ENCODE measurements at regions not wholly inside any gene's neighbourhood (a gene's known extent, or its start where the extent isn't known, plus 50 kb on each side); places are given as distances from the start of the nearest gene placed in this dataset.
A peak's percentile ranks its signal among the peaks of the same experiment; 100 is the strongest.

GRCh38 chr2:234373481-234374149 lies 123.3 kb downstream of the ARL4C start (continued):
- TF ChIP-seq ZNF331 (CRISPR knock-in tag; IDR thresholded peaks at IDR 0.05; ENCODE audit: low read depth) (no peak), ZNF114 (CRISPR knock-in tag; IDR thresholded peaks at IDR 0.05) (no peak), NANOG (IDR thresholded peaks at IDR 0.05; ENCODE audit: borderline replicate concordance) (no peak)

- H2AFZ ChIP-seq = peak overlapping the region; percentile 87
- H3K4me3 Mint-ChIP-seq = no peak overlapping the region
- H4K20me1 ChIP-seq (replicated peaks; ENCODE audit: insufficient read depth) = no peaks in the 10 kb centered on the region
- no peaks in the 10 kb centered on the region for H3K79me2 ChIP-seq (replicated peaks; ENCODE audit: insufficient read depth)
- DNase-seq (ENCODE audit: low spot score) (no peak), ATAC-seq (no peak)
- TF ChIP-seq ZNF331 (CRISPR knock-in tag; IDR thresholded peaks at IDR 0.05; ENCODE audit: low read depth) = no peak
- no peak for TF ChIP-seq STAT1 (IDR thresholded peaks at IDR 0.05; ENCODE audit: unreplicated experiment)
- TF ChIP-seq ETS1 (IDR thresholded peaks at IDR 0.05) = no peak
- no peak for TF ChIP-seq CREB1 (CRISPR knock-in tag; IDR thresholded peaks at IDR 0.05; ENCODE audit: low read depth)
- H3K4me2 ChIP-seq = no peak overlapping the region
- H3K4me3 ChIP-seq = no peak overlapping the region
- peaks cover 5% of the 10 kb centered on the region for H3K27me3 Mint-ChIP-seq (ENCODE audit: insufficient read depth, low read depth, poor library complexity)
- no peaks in the 10 kb centered on the region for H3K36me3 ChIP-seq (ENCODE audit: insufficient read depth)
- no peak overlapping the region for H3K27ac ChIP-seq (ENCODE audit: low read depth)
- peaks cover 19% of the 10 kb centered on the region for H3K4me1 Mint-ChIP-seq
- no peaks in the 10 kb centered on the region for H3K9me3 Mint-ChIP-seq
- H3K36me3 Mint-ChIP-seq (ENCODE audit: low read depth) = no peaks in the 10 kb centered on the region
- H3K27me3 ChIP-seq (ENCODE audit: insufficient read depth) = no peaks in the 10 kb centered on the region
- H3K4me1 ChIP-seq (ENCODE audit: insufficient read depth) = peaks cover 3% of the 10 kb centered on the region
- no peaks in the 10 kb centered on the region for H3F3A ChIP-seq (replicated peaks; ENCODE audit: low read depth)
- no peaks in the 10 kb centered on the region for H3K9me2 ChIP-seq (ENCODE audit: insufficient read depth)
- H3K27ac Mint-ChIP-seq = no peak overlapping the region
Observed at GRCh38 chr2:234373060-234373459, 123.8 kb downstream of the ARL4C start.

- Mint-ChIP-seq H3K27ac (no peak overlapping the region), H3K36me3 (ENCODE audit: low read depth) (no peaks in the 10 kb centered on the region)
Observed at GRCh38 chr2:234372506-234372905, 124.4 kb downstream of the ARL4C start.

GRCh38 chr2:234368861-234369261 lies 128.0 kb downstream of the ARL4C start:
- ATAC-seq (peak; percentile 80), DNase-seq (ENCODE audit: low spot score) (no peak)
- Mint-ChIP-seq H3K4me1 (peaks cover 24% of the 10 kb centered on the region), H3K4me3 (no peak overlapping the region), H3K27me3 (ENCODE audit: insufficient read depth, low read depth, poor library complexity) (no peaks in the 10 kb centered on the region), H3K9me3 (no peaks in the 10 kb centered on the region), H3K36me3 (ENCODE audit: low read depth) (no peaks in the 10 kb centered on the region), H3K27ac (no peak overlapping the region)
- Histone ChIP-seq H4K20me1 (replicated peaks; ENCODE audit: insufficient read depth) (no peaks in the 10 kb centered on the region), H3K27ac (ENCODE audit: low read depth) (no peak overlapping the region), H3K4me1 (ENCODE audit: insufficient read depth) (peaks cover 9% of the 10 kb centered on the region), H3K4me2 (no peak overlapping the region), H2AFZ (no peak overlapping the region), H3K79me2 (replicated peaks; ENCODE audit: insufficient read depth) (no peaks in the 10 kb centered on the region), H3K4me3 (no peak overlapping the region), H3K36me3 (ENCODE audit: insufficient read depth) (no peaks in the 10 kb centered on the region), H3F3A (replicated peaks; ENCODE audit: low read depth) (no peaks in the 10 kb centered on the region), H3K9me2 (ENCODE audit: insufficient read depth) (peaks cover 5% of the 10 kb centered on the region; the same call in 1 of the 2 replicates), H3K27me3 (ENCODE audit: insufficient read depth) (no peaks in the 10 kb centered on the region)
- no peak for TF ChIP-seq ETS1 (IDR thresholded peaks at IDR 0.05)
- no peak for TF ChIP-seq ZNF114 (CRISPR knock-in tag; IDR thresholded peaks at IDR 0.05)

More at GRCh38 chr2:234372506-234372905, 124.4 kb downstream of the ARL4C start:
- no peaks in the 10 kb centered on the region for H3K36me3 ChIP-seq (ENCODE audit: insufficient read depth)
- no peak overlapping the region for H3K4me3 ChIP-seq
- H3K4me2 ChIP-seq = no peak overlapping the region
- H3K4me1 ChIP-seq (ENCODE audit: insufficient read depth) = no peaks in the 10 kb centered on the region
- ATAC-seq (no peak), DNase-seq (ENCODE audit: low spot score) (no peak)
- no peak for TF ChIP-seq ZNF114 (CRISPR knock-in tag; IDR thresholded peaks at IDR 0.05)
- H3K4me3 Mint-ChIP-seq = no peak overlapping the region
- no peaks in the 10 kb centered on the region for H3K9me2 ChIP-seq (ENCODE audit: insufficient read depth)
- H3F3A ChIP-seq (replicated peaks; ENCODE audit: low read depth) = no peaks in the 10 kb centered on the region
- no peaks in the 10 kb centered on the region for H3K79me2 ChIP-seq (replicated peaks; ENCODE audit: insufficient read depth)
- peaks cover 13% of the 10 kb centered on the region for H3K4me1 Mint-ChIP-seq
- no peaks in the 10 kb centered on the region for H3K9me3 Mint-ChIP-seq
- H2AFZ ChIP-seq = 0 out of 2 replicates have a peak overlapping the region, but pooled peaks have one; percentile 59
- no peaks in the 10 kb centered on the region for H3K27me3 ChIP-seq (ENCODE audit: insufficient read depth)
- peaks cover 3% of the 10 kb centered on the region for H3K27me3 Mint-ChIP-seq (ENCODE audit: insufficient read depth, low read depth, poor library complexity)
- H4K20me1 ChIP-seq (replicated peaks; ENCODE audit: insufficient read depth) = no peaks in the 10 kb centered on the region
- no peak overlapping the region for H3K27ac ChIP-seq (ENCODE audit: low read depth)
